Cardiac muscle cell (in vitro differentiated cells and primary cell): ENCODE measurements at regions not wholly inside any gene's neighbourhood (a gene's known extent, or its start where the extent isn't known, plus 50 kb on each side); places are given as distances from the start of the nearest gene placed in this dataset.
A peak's percentile ranks its signal among the peaks of the same experiment; 100 is the strongest.

ENCODE experiments used
- DNase-seq, 2 donors: peaks; one replicate each; pipeline versions ENCODE4 v3.0.0 to v3.0.0-alpha.2; 2010 to 2017; ENCODE audit warnings: low read depth in 1 of 2, low spot score in 1 of 2
- H3K27ac ChIP-seq: fragments of 200-600 bp; sonication (generic); 2 replicates; pipeline ENCODE4 v1.5.1; 2016
- H3K27me3 ChIP-seq: fragments of 200-600 bp; sonication (generic); 2 replicates; pipeline ENCODE4 v1.6.0; 2016; ENCODE audit warnings: control low read depth
- H3K36me3 ChIP-seq: fragments of 200-600 bp; sonication (generic); 2 replicates; pipeline ENCODE4 v1.5.1; 2016; ENCODE audit warnings: control low read depth
- H3K4me1 ChIP-seq: fragments of 200-600 bp; sonication (generic); 2 replicates; pipeline ENCODE4 v1.8.1; 2017; ENCODE audit warnings: low read depth, mild to moderate bottlenecking, mixed run types
- H3K4me3 ChIP-seq: fragments of 200-600 bp; sonication (generic); 2 replicates; pipeline ENCODE4 v1.5.1; 2016; ENCODE audit warnings: mild to moderate bottlenecking
- H3K9me3 ChIP-seq: fragments of 200-600 bp; sonication (generic); 2 replicates; pipeline ENCODE4 v1.5.1; 2017; ENCODE audit warnings: low read depth, mild to moderate bottlenecking, control low read depth
- TF ChIP-seq, protein P1 (sequence below): IDR thresholded peaks from 2 replicates; pipeline ENCODE4 v1.5.1; 2012; ENCODE audit warnings: low read depth, mild to moderate bottlenecking, low read length

DNA sequence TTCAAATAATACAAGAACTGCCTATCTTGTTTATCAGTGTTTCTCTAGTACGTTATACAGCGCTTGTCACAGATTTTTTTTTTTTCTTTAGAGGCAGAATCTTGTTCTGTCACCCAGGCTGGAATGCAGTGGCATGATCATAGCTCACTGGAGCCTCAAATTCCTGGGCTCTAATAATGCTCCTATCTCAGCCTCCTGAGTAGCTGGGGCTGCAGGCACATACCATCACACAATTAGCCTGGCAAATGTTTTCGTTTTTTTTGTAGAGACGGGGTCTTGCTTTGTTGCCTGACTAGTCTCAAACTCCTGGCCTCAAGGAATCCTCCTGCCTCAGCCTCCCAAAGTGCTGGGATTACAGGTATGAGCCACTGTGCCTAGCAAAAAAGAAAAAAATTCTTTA lies 66.0 kb upstream of the FREM2 start:
- Histone ChIP-seq H3K4me1 (peaks cover 2% of the 10 kb centered on the region), H3K27ac (no peak overlapping the region), H3K27me3 (no peaks in the 10 kb centered on the region), H3K9me3 (no peaks in the 10 kb centered on the region), H3K4me3 (no peak overlapping the region), H3K36me3 (no peaks in the 10 kb centered on the region)
- no peak for DNase-seq
- TF ChIP-seq, protein P1, sequence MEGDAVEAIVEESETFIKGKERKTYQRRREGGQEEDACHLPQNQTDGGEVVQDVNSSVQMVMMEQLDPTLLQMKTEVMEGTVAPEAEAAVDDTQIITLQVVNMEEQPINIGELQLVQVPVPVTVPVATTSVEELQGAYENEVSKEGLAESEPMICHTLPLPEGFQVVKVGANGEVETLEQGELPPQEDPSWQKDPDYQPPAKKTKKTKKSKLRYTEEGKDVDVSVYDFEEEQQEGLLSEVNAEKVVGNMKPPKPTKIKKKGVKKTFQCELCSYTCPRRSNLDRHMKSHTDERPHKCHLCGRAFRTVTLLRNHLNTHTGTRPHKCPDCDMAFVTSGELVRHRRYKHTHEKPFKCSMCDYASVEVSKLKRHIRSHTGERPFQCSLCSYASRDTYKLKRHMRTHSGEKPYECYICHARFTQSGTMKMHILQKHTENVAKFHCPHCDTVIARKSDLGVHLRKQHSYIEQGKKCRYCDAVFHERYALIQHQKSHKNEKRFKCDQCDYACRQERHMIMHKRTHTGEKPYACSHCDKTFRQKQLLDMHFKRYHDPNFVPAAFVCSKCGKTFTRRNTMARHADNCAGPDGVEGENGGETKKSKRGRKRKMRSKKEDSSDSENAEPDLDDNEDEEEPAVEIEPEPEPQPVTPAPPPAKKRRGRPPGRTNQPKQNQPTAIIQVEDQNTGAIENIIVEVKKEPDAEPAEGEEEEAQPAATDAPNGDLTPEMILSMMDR = no peak

DNA sequence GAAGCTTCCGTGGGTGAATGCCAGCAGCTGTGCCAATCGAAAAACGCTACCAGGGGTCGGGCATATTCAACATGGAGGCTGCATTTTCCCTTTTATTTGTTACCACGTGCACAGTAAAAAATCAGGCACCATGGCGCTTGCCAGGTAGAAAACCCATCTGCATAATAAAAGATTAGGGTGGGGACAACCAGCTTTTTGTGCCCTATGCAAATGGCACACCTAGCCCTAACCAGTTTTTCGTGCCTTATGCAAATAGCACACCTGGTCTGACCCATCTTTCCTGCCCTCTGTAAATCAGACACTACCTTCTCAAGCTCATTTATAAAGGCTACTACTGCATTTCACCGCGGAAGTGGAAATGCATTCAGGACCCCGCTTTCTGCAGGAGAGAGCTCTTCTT lies 62.1 kb upstream of the FREM2 start:
- no peak for DNase-seq
- Histone ChIP-seq H3K27ac (no peak overlapping the region), H3K4me3 (no peak overlapping the region), H3K4me1 (peaks cover 2% of the 10 kb centered on the region), H3K36me3 (no peaks in the 10 kb centered on the region), H3K27me3 (no peaks in the 10 kb centered on the region), H3K9me3 (no peaks in the 10 kb centered on the region)
- TF ChIP-seq, protein P1 = no peak

DNA sequence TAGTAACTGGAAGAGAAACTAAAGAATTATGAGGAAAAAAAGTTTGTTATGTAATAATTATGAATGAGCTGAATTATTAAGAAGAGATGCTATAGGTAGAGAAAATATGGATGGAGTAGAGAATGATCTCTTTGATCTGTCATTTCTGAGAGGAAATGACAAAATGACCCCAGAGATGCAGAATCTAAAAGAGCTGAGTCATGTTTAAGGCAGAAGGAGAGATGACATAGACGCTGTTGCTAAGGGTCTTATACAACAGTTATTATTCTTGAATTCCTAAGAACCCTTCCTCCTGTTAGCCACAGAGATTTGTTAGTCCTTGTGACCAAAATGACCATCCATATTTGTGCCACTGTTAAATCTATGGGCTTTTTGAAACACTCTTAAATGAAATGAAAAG lies 58.3 kb upstream of the FREM2 start:
- Histone ChIP-seq H3K27ac (no peak overlapping the region), H3K9me3 (no peaks in the 10 kb centered on the region), H3K36me3 (no peaks in the 10 kb centered on the region), H3K4me1 (no peaks in the 10 kb centered on the region), H3K4me3 (no peak overlapping the region), H3K27me3 (no peaks in the 10 kb centered on the region)
- no peak for DNase-seq
- TF ChIP-seq, protein P1 = no peak

GRCh38 chr13:38630780-38631179 lies 56.1 kb upstream of the FREM2 start:
- H3K4me1 ChIP-seq = no peaks in the 10 kb centered on the region
- H3K27me3 ChIP-seq = no peaks in the 10 kb centered on the region
- no peaks in the 10 kb centered on the region for H3K9me3 ChIP-seq
- H3K36me3 ChIP-seq = no peaks in the 10 kb centered on the region
- no peak overlapping the region for H3K4me3 ChIP-seq
- H3K27ac ChIP-seq = no peak overlapping the region
- TF ChIP-seq, protein P1 = no peak
- peak in 1 of 2 donors; percentile 48 for DNase-seq

GRCh38 chr13:38635030-38635429 lies 51.8 kb upstream of the FREM2 start:
- H3K27ac ChIP-seq = no peak overlapping the region
- peak in 1 of 2 donors; percentile 13 for DNase-seq
- H3K27me3 ChIP-seq = no peaks in the 10 kb centered on the region
- no peaks in the 10 kb centered on the region for H3K36me3 ChIP-seq
- H3K4me1 ChIP-seq = no peaks in the 10 kb centered on the region
- H3K4me3 ChIP-seq = no peak overlapping the region
- TF ChIP-seq, protein P1 = no peak
- no peaks in the 10 kb centered on the region for H3K9me3 ChIP-seq

DNA sequence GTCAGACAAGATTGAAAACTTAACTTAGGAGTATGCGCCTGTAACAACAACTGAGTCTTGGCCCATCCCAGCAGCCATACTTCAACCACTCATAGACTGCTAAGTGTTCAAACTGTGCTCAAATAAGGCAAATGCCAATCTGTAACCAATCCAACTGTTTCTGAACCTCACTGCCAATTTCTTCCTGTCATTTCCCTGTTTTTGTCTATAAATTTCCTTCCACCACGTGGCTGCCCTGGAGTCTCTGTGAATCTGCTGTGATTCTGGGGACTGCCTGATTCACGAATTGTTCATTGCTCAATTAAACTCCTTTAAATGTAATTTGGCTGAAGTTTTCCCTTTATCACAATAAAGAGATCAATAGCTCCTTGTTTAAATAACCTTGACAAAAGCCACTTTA lies 50.8 kb upstream of the FREM2 start:
- TF ChIP-seq, protein P1 = no peak
- Histone ChIP-seq H3K4me3 (no peak overlapping the region), H3K36me3 (no peaks in the 10 kb centered on the region), H3K9me3 (no peaks in the 10 kb centered on the region), H3K27me3 (no peaks in the 10 kb centered on the region), H3K4me1 (no peaks in the 10 kb centered on the region), H3K27ac (no peak overlapping the region)
- DNase-seq = no peak
